Naive thymus-derived CD4-positive, alpha-beta T cell (primary cell): ENCODE measurements at regions not wholly inside any gene's neighbourhood (a gene's known extent, or its start where the extent isn't known, plus 50 kb on each side); places are given as distances from the start of the nearest gene placed in this dataset.

Experiments used
- ATAC-seq: fragments of 150-1000 bp; cut with Tn5 transposase; 2 replicates; pipeline ENCODE4 v1.10.0; 2021; ENCODE audit warnings: mild to moderate bottlenecking, moderate library complexity
- CTCF ChIA-PET: fragments of 350-600 bp; sonication (Branson Sonifier 250); formaldehyde crosslinking; loops from one replicate; lab custom pipeline; 2021; ENCODE audit warnings: antibody characterized with exemption; lab: Charles Lee
- POLR2A ChIA-PET: fragments of 350-600 bp; sonication (Branson Sonifier 250); formaldehyde crosslinking; loops from one replicate; lab custom pipeline; 2021; ENCODE audit warnings: antibody characterized with exemption, inconsistent platforms; lab: Charles Lee
- DNase-seq, 9 donors: peaks; one replicate each; pipeline versions ENCODE4 v3.0.0 to v3.0.0-alpha.2; 2020 to 2022; ENCODE audit warnings: mixed read lengths in 1 of 9
- H3K27ac ChIP-seq: one replicate; pipeline ENCODE4 v1.7.0; 2013; ENCODE audit warnings: mild to moderate bottlenecking, low read depth, low read length, moderate library complexity
- H3K27me3 ChIP-seq, 2 donors: one replicate each; pipeline ENCODE4 v1.7.0; 2013; ENCODE audit warnings: low read length in 2 of 2, mild to moderate bottlenecking in 2 of 2, moderate library complexity in 2 of 2; ENCODE audit not compliant: control insufficient read depth in 2 of 2, insufficient read depth in 2 of 2
- H3K36me3 ChIP-seq, 3 experiments: 1 replicate in 2 of 3; 2 replicates in 1 of 3; pipeline ENCODE4 v1.7.0; 2013; ENCODE audit warnings: low read length in 3 of 3, mild to moderate bottlenecking in 3 of 3, moderate library complexity in 1 of 3; ENCODE audit not compliant: insufficient read depth in 3 of 3, control insufficient read depth in 2 of 3
- H3K4me1 ChIP-seq, 2 donors: one replicate each; pipeline ENCODE4 v1.7.0; 2013; ENCODE audit warnings: low read length in 2 of 2, mild to moderate bottlenecking in 2 of 2, moderate library complexity in 1 of 2; ENCODE audit not compliant: control insufficient read depth in 2 of 2, insufficient read depth in 2 of 2
- H3K4me3 ChIP-seq: 2 replicates; pipeline ENCODE4 v1.7.0; 2013; ENCODE audit warnings: mild to moderate bottlenecking, low read length
- H3K9me3 ChIP-seq, 3 experiments: 1 replicate in 2 of 3; 2 replicates in 1 of 3; pipeline ENCODE4 v1.7.0; 2013; ENCODE audit warnings: low read length in 3 of 3; ENCODE audit not compliant: control insufficient read depth in 2 of 3
- H3K27ac Mint-ChIP-seq, 9 donors: one replicate each; pipeline ENCODE4 v1.8.0; 2020 to 2022; ENCODE audit warnings: mixed read lengths in 9 of 9, mild to moderate bottlenecking in 8 of 9, moderate library complexity in 5 of 9, inconsistent platforms in 2 of 9
- H3K27me3 Mint-ChIP-seq, 5 donors: one replicate each; pipeline ENCODE4 v1.8.0; 2021 to 2022; ENCODE audit warnings: mixed read lengths in 5 of 5, mild to moderate bottlenecking in 1 of 5
- H3K36me3 Mint-ChIP-seq, 5 donors: one replicate each; pipeline ENCODE4 v1.8.0; 2020 to 2022; ENCODE audit warnings: mixed read lengths in 5 of 5, mild to moderate bottlenecking in 3 of 5, inconsistent platforms in 1 of 5
- H3K4me1 Mint-ChIP-seq, 7 donors: one replicate each; pipeline ENCODE4 v1.8.0; 2020 to 2022; ENCODE audit warnings: mixed read lengths in 7 of 7, mild to moderate bottlenecking in 3 of 7, inconsistent platforms in 1 of 7
- H3K4me3 Mint-ChIP-seq, 10 donors: one replicate each; pipeline ENCODE4 v1.8.0; 2020 to 2022; ENCODE audit warnings: mild to moderate bottlenecking in 10 of 10, mixed read lengths in 10 of 10, moderate library complexity in 6 of 10, inconsistent platforms in 2 of 10
- H3K9me3 Mint-ChIP-seq, 11 donors: one replicate each; pipeline ENCODE4 v1.8.0; 2020 to 2022; ENCODE audit warnings: mixed read lengths in 11 of 11, mild to moderate bottlenecking in 4 of 11, inconsistent platforms in 1 of 11, moderate library complexity in 1 of 11
- intact Hi-C, 2 donors: fragments of 100-400 bp; cut with micrococcal nuclease; formaldehyde crosslinking; loops; one replicate each; pipeline ENCODE4 v1.15.1; 2023

DNA sequence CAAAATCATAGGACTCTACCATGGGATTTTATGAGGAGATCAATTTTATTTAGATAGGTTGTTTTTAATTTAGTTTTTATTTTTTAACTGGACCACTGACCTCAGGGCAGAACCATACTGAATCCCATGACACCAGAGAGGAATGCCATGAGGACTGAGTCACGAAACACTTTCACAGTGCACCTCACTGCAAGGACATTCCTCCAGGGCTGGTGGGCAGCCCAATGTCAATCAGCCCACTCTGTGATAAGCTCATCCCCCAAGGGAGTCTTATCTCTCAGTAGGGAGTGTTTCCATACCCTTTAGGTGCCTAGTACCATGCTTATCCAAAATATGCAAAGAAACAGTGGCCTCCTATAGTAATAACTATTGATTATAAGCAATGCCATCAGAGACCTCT is 224.5 kb upstream of the CDH6 start:
- no peaks in the 10 kb centered on the region for H3K27me3 ChIP-seq
- H3K4me3 Mint-ChIP-seq = no peak overlapping the region
- DNase-seq (no peak), ATAC-seq (no peak)
- H3K4me1 Mint-ChIP-seq = no peaks in the 10 kb centered on the region
- no peak overlapping the region for H3K4me3 ChIP-seq
- no peaks in the 10 kb centered on the region for H3K9me3 ChIP-seq
- no peak overlapping the region for H3K27ac Mint-ChIP-seq
- no peaks in the 10 kb centered on the region for H3K4me1 ChIP-seq
- ChIA-PET POLR2A (no interaction called here), CTCF (no interaction called here)
- no peaks in the 10 kb centered on the region for H3K36me3 ChIP-seq
- intact Hi-C loops = no loop called here
- peaks cover 0 to 18% (median 3%) of the 10 kb centered on the region in 11 donors for H3K9me3 Mint-ChIP-seq
- no peaks in the 10 kb centered on the region for H3K27me3 Mint-ChIP-seq
- no peak overlapping the region for H3K27ac ChIP-seq
- H3K36me3 Mint-ChIP-seq = no peaks in the 10 kb centered on the region

DNA sequence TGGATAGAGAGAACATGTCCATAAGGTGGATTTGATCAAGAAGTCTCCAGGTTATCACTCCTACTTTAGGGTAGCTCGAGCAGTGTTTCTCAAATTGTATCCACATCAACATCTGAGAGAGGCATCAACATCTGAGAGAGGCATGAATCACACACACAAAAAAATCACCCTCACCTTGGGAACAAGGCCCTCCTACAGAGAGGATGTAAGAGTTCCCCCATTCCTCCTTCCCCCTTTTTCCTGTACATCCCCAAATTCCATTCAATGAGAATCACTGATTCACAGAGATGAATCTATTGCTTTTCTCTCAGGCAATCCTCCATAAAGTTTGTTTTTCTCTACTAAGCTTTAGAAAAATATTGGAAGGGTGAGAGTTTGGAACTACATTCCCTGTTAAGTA is 233.4 kb upstream of the CDH6 start:
- Histone ChIP-seq H3K4me1 (no peaks in the 10 kb centered on the region), H3K4me3 (no peak overlapping the region), H3K9me3 (no peaks in the 10 kb centered on the region), H3K27me3 (no peaks in the 10 kb centered on the region), H3K27ac (no peak overlapping the region), H3K36me3 (no peaks in the 10 kb centered on the region)
- H3K9me3 Mint-ChIP-seq = peaks cover 0 to 11% (median 3%) of the 10 kb centered on the region in 11 donors
- no peak for ATAC-seq
- no peak overlapping the region for H3K27ac Mint-ChIP-seq
- no peaks in the 10 kb centered on the region for H3K4me1 Mint-ChIP-seq
- intact Hi-C loops = no loop called here
- H3K27me3 Mint-ChIP-seq = no peaks in the 10 kb centered on the region
- H3K36me3 Mint-ChIP-seq = no peaks in the 10 kb centered on the region
- no peak for DNase-seq
- H3K4me3 Mint-ChIP-seq = no peak overlapping the region
- POLR2A ChIA-PET = no interaction called here
- CTCF ChIA-PET = no interaction called here

DNA sequence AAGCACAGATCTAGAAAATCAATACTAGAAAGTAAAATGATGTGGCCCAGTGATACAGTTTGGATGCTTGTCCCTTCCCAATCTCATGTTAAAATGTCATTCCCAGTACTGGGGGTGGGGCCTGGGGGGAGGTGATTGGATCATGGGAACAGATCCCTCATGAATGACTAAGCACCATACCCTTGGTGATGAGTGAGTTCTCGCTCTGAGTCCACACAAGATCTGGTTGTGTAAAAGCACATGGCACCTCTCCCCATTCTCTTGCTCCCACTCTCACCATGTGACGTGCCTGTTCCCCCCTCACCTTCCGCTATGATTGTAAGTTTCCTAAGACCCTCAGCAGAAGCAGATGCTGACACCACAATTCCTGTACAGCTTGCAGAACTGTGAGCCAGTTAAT is 234.2 kb upstream of the CDH6 start:
- Histone ChIP-seq H3K4me3 (no peak overlapping the region), H3K4me1 (no peaks in the 10 kb centered on the region), H3K27me3 (no peaks in the 10 kb centered on the region), H3K36me3 (no peaks in the 10 kb centered on the region), H3K27ac (no peak overlapping the region), H3K9me3 (no peaks in the 10 kb centered on the region)
- ChIA-PET POLR2A (no interaction called here), CTCF (no interaction called here)
- H3K36me3 Mint-ChIP-seq = no peaks in the 10 kb centered on the region
- no peak overlapping the region for H3K4me3 Mint-ChIP-seq
- no peak for ATAC-seq
- intact Hi-C loops = no loop called here
- peaks cover 0 to 11% (median 3%) of the 10 kb centered on the region in 11 donors for H3K9me3 Mint-ChIP-seq
- no peaks in the 10 kb centered on the region for H3K27me3 Mint-ChIP-seq
- no peaks in the 10 kb centered on the region for H3K4me1 Mint-ChIP-seq
- no peak overlapping the region for H3K27ac Mint-ChIP-seq
- DNase-seq = no peak

DNA sequence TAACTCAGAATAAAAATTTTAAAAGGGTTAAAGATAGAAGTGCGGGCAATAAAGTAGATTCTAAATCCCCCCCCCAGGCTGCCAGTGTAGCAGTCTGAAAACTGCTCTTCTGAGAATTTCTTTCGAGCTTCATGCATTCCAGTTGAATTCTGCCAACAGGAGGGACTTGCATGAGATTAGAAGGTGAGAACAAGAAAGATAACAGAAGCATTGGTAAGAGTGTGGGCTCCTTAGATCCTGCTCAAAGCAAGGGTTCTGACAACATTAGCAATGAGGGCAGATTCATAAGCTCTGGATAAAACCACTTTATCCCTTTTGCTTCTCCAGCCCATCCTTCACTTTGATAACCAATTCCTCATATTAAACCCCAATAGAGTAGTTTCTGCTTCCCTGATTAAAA is 235.9 kb upstream of the CDH6 start:
- no peak overlapping the region for H3K4me3 ChIP-seq
- no peak overlapping the region for H3K27ac ChIP-seq
- no peaks in the 10 kb centered on the region for H3K36me3 ChIP-seq
- POLR2A ChIA-PET = no interaction called here
- CTCF ChIA-PET = no interaction called here
- no peaks in the 10 kb centered on the region for H3K27me3 ChIP-seq
- Mint-ChIP-seq H3K9me3 (peaks cover 0 to 16% (median 5%) of the 10 kb centered on the region in 11 donors), H3K36me3 (no peaks in the 10 kb centered on the region), H3K27me3 (no peaks in the 10 kb centered on the region), H3K4me3 (no peak overlapping the region), H3K27ac (no peak overlapping the region), H3K4me1 (no peaks in the 10 kb centered on the region)
- no peaks in the 10 kb centered on the region for H3K9me3 ChIP-seq
- no peak for ATAC-seq
- intact Hi-C loops = no loop called here
- H3K4me1 ChIP-seq = no peaks in the 10 kb centered on the region
- no peak for DNase-seq

- ATAC-seq (no peak), DNase-seq (no peak)
- POLR2A ChIA-PET = no interaction called here
- Mint-ChIP-seq H3K4me3 (no peak overlapping the region), H3K36me3 (no peaks in the 10 kb centered on the region), H3K27me3 (no peaks in the 10 kb centered on the region), H3K9me3 (peaks cover 0 to 13% (median 5%) of the 10 kb centered on the region in 11 donors), H3K4me1 (no peaks in the 10 kb centered on the region), H3K27ac (no peak overlapping the region)
- no peaks in the 10 kb centered on the region for H3K4me1 ChIP-seq
- no peak overlapping the region for H3K27ac ChIP-seq
- intact Hi-C loops = no loop called here
- H3K36me3 ChIP-seq = no peaks in the 10 kb centered on the region
- CTCF ChIA-PET = no interaction called here
- H3K9me3 ChIP-seq = no peaks in the 10 kb centered on the region
- H3K27me3 ChIP-seq = no peaks in the 10 kb centered on the region
- H3K4me3 ChIP-seq = no peak overlapping the region
Observed at GRCh38 chr5:30956251-30956650, 237.2 kb upstream of the CDH6 start.

DNA sequence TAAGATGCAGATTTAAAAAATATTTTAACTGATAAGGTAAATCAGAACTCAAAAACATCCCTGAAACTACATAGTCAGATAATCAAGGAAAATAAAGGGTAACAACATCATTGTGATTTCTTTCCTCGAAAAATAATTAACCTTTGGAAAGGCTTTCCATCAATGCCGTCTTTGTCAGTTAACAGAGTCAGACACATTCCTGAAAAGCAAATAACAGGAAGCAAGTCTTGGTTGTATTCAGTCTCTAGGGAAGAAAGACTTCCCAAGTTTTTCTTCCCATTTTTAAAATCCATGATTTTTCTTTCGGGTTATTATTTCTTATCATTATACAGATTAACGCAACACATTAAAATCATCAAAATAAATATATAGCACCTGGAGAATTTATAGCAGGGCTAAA is 256.4 kb upstream of the CDH6 start:
- Mint-ChIP-seq H3K4me1 (no peaks in the 10 kb centered on the region), H3K4me3 (no peak overlapping the region), H3K9me3 (peaks cover 0 to 7% (median 0%) of the 10 kb centered on the region in 11 donors), H3K36me3 (no peaks in the 10 kb centered on the region), H3K27ac (no peak overlapping the region), H3K27me3 (no peaks in the 10 kb centered on the region)
- CTCF ChIA-PET = no interaction called here
- Histone ChIP-seq H3K4me3 (no peak overlapping the region), H3K36me3 (no peaks in the 10 kb centered on the region), H3K9me3 (no peaks in the 10 kb centered on the region), H3K4me1 (no peaks in the 10 kb centered on the region), H3K27me3 (no peaks in the 10 kb centered on the region), H3K27ac (no peak overlapping the region)
- intact Hi-C loops = no loop called here
- ATAC-seq (no peak), DNase-seq (no peak)
- POLR2A ChIA-PET = no interaction called here

- Mint-ChIP-seq H3K4me1 (no peaks in the 10 kb centered on the region), H3K36me3 (no peaks in the 10 kb centered on the region), H3K27me3 (no peaks in the 10 kb centered on the region), H3K4me3 (no peak overlapping the region), H3K9me3 (peaks cover 0 to 12% (median 3%) of the 10 kb centered on the region in 11 donors), H3K27ac (no peak overlapping the region)
- intact Hi-C loops = no loop called here
- no peak for ATAC-seq
- Histone ChIP-seq H3K4me3 (no peak overlapping the region), H3K27me3 (no peaks in the 10 kb centered on the region), H3K36me3 (no peaks in the 10 kb centered on the region), H3K27ac (no peak overlapping the region), H3K9me3 (no peaks in the 10 kb centered on the region), H3K4me1 (no peaks in the 10 kb centered on the region)
- POLR2A ChIA-PET = no interaction called here
- CTCF ChIA-PET = no interaction called here
- DNase-seq = no peak
Observed at GRCh38 chr5:30933599-30933998, 259.9 kb upstream of the CDH6 start.
